ENCODE measurements at regions not wholly inside any gene's neighbourhood (a gene's known extent, or its start where the extent isn't known, plus 50 kb on each side); places are given as distances from the start of the nearest gene placed in this dataset.

- H3K4me3 ChIP-seq, result no peak overlapping the region
- DNase-seq (ENCODE audit: low spot score in 2 of 2), result no peak
- H3K27me3 ChIP-seq (ENCODE audit: low read depth), result no peaks in the 10 kb centered on the region
- in situ Hi-C loops (cut with MboI; ENCODE audit: low sequenced_read_pairs), result no loop called here
- H3K4me1 ChIP-seq, result no peaks in the 10 kb centered on the region
- H3K36me3 ChIP-seq (replicated peaks), result no peaks in the 10 kb centered on the region
- no peaks in the 10 kb centered on the region for H3K9me3 ChIP-seq
Observed at GRCh38 chr22:47270463-47271135, 508.1 kb downstream of the TBC1D22A start.

- Histone ChIP-seq H3K36me3 (replicated peaks) (no peaks in the 10 kb centered on the region), H3K27me3 (ENCODE audit: low read depth) (no peaks in the 10 kb centered on the region), H3K9me3 (no peaks in the 10 kb centered on the region), H3K4me1 (no peaks in the 10 kb centered on the region), H3K4me3 (no peak overlapping the region)
- no peak for DNase-seq (ENCODE audit: low spot score in 2 of 2)
- in situ Hi-C loops (cut with MboI; ENCODE audit: low sequenced_read_pairs), result no loop called here
Observed at GRCh38 chr22:47269516-47270088, 507.2 kb downstream of the TBC1D22A start.

- in situ Hi-C loops (cut with MboI; ENCODE audit: low sequenced_read_pairs), result no loop called here
- no peaks in the 10 kb centered on the region for H3K36me3 ChIP-seq (replicated peaks)
- no peaks in the 10 kb centered on the region for H3K4me1 ChIP-seq
- H3K9me3 ChIP-seq, result no peaks in the 10 kb centered on the region
- no peak for DNase-seq (ENCODE audit: low spot score in 2 of 2)
- no peak overlapping the region for H3K4me3 ChIP-seq
- no peaks in the 10 kb centered on the region for H3K27me3 ChIP-seq (ENCODE audit: low read depth)
Observed at GRCh38 chr22:47267513-47268282, 505.2 kb downstream of the TBC1D22A start.

- no peaks in the 10 kb centered on the region for H3K4me1 ChIP-seq
- H3K36me3 ChIP-seq (replicated peaks), result no peaks in the 10 kb centered on the region
- DNase-seq (ENCODE audit: low spot score in 2 of 2), result no peak
- H3K9me3 ChIP-seq, result no peaks in the 10 kb centered on the region
- H3K27me3 ChIP-seq (ENCODE audit: low read depth), result no peaks in the 10 kb centered on the region
- in situ Hi-C loops (cut with MboI; ENCODE audit: low sequenced_read_pairs), result no loop called here
- no peak overlapping the region for H3K4me3 ChIP-seq
Observed at GRCh38 chr22:47266329-47266728, 503.9 kb downstream of the TBC1D22A start.

- Histone ChIP-seq H3K36me3 (replicated peaks) (no peaks in the 10 kb centered on the region), H3K4me3 (no peak overlapping the region), H3K4me1 (no peaks in the 10 kb centered on the region), H3K9me3 (no peaks in the 10 kb centered on the region), H3K27me3 (ENCODE audit: low read depth) (no peaks in the 10 kb centered on the region)
- DNase-seq (ENCODE audit: low spot score in 2 of 2), result no peak
- in situ Hi-C loops (cut with MboI; ENCODE audit: low sequenced_read_pairs), result no loop called here
Observed at GRCh38 chr22:47260551-47260950, 498.1 kb downstream of the TBC1D22A start.

- Histone ChIP-seq H3K4me3 (no peak overlapping the region), H3K36me3 (replicated peaks) (no peaks in the 10 kb centered on the region), H3K9me3 (no peaks in the 10 kb centered on the region), H3K4me1 (no peaks in the 10 kb centered on the region), H3K27me3 (ENCODE audit: low read depth) (no peaks in the 10 kb centered on the region)
- in situ Hi-C loops (cut with MboI; ENCODE audit: low sequenced_read_pairs), result loop anchor here (10.0 kb wide), 1 partner anchor 65 kb away; no protein-coding TSS in a partner anchor
- no peak for DNase-seq (ENCODE audit: low spot score in 2 of 2)
Observed at GRCh38 chr22:47259990-47260389, 497.5 kb downstream of the TBC1D22A start.

- DNase-seq (ENCODE audit: low spot score in 2 of 2), result no peak
- no peaks in the 10 kb centered on the region for H3K4me1 ChIP-seq
- H3K36me3 ChIP-seq (replicated peaks), result no peaks in the 10 kb centered on the region
- H3K27me3 ChIP-seq (ENCODE audit: low read depth), result no peaks in the 10 kb centered on the region
- in situ Hi-C loops (cut with MboI; ENCODE audit: low sequenced_read_pairs), result loop anchor here (10.0 kb wide), 1 partner anchor 64 kb away; no protein-coding TSS in a partner anchor
- H3K9me3 ChIP-seq, result no peaks in the 10 kb centered on the region
- no peak overlapping the region for H3K4me3 ChIP-seq
Observed at GRCh38 chr22:47259049-47259448, 496.6 kb downstream of the TBC1D22A start.

- no peak for DNase-seq (ENCODE audit: low spot score in 2 of 2)
- no peaks in the 10 kb centered on the region for H3K9me3 ChIP-seq
Observed at GRCh38 chr22:47257976-47258375, 495.5 kb downstream of the TBC1D22A start.

GRCh38 chr22:47257566-47257965, 495.1 kb downstream of the TBC1D22A start:
- no peak for DNase-seq (ENCODE audit: low spot score in 2 of 2)
- H3K9me3 ChIP-seq, result no peaks in the 10 kb centered on the region
- no peaks in the 10 kb centered on the region for H3K36me3 ChIP-seq (replicated peaks)
- in situ Hi-C loops (cut with MboI; ENCODE audit: low sequenced_read_pairs), result loop anchor here (10.0 kb wide), 1 partner anchor 63 kb away; no protein-coding TSS in a partner anchor
- no peaks in the 10 kb centered on the region for H3K27me3 ChIP-seq (ENCODE audit: low read depth)
- H3K4me3 ChIP-seq, result no peak overlapping the region
- H3K4me1 ChIP-seq, result no peaks in the 10 kb centered on the region

More at GRCh38 chr22:47257976-47258375, 495.5 kb downstream of the TBC1D22A start:
- H3K36me3 ChIP-seq (replicated peaks), result no peaks in the 10 kb centered on the region
- H3K4me3 ChIP-seq, result no peak overlapping the region
- no peaks in the 10 kb centered on the region for H3K4me1 ChIP-seq
- H3K27me3 ChIP-seq (ENCODE audit: low read depth), result no peaks in the 10 kb centered on the region
- in situ Hi-C loops (cut with MboI; ENCODE audit: low sequenced_read_pairs), result loop anchor here (10.0 kb wide), 1 partner anchor 63 kb away; no protein-coding TSS in a partner anchor

GRCh38 chr22:47251911-47252310, 489.5 kb downstream of the TBC1D22A start:
- Histone ChIP-seq H3K36me3 (replicated peaks) (no peaks in the 10 kb centered on the region), H3K27me3 (ENCODE audit: low read depth) (no peaks in the 10 kb centered on the region), H3K4me3 (no peak overlapping the region), H3K9me3 (no peaks in the 10 kb centered on the region), H3K4me1 (no peaks in the 10 kb centered on the region)
- DNase-seq (ENCODE audit: low spot score in 2 of 2), result no peak
- in situ Hi-C loops (cut with MboI; ENCODE audit: low sequenced_read_pairs), result loop anchor here (10.0 kb wide), 1 partner anchor 57 kb away; no protein-coding TSS in a partner anchor

- no peaks in the 10 kb centered on the region for H3K4me1 ChIP-seq
- no peaks in the 10 kb centered on the region for H3K27me3 ChIP-seq (ENCODE audit: low read depth)
- in situ Hi-C loops (cut with MboI; ENCODE audit: low sequenced_read_pairs), result loop anchor here (10.0 kb wide), 1 partner anchor 56 kb away; no protein-coding TSS in a partner anchor
- H3K9me3 ChIP-seq, result no peaks in the 10 kb centered on the region
- H3K36me3 ChIP-seq (replicated peaks), result no peaks in the 10 kb centered on the region
- H3K4me3 ChIP-seq, result no peak overlapping the region
- no peak for DNase-seq (ENCODE audit: low spot score in 2 of 2)
Observed at GRCh38 chr22:47250995-47251765, 488.7 kb downstream of the TBC1D22A start.

- DNase-seq (ENCODE audit: low spot score in 2 of 2), result no peak
- in situ Hi-C loops (cut with MboI; ENCODE audit: low sequenced_read_pairs), result no loop called here
- H3K36me3 ChIP-seq (replicated peaks), result no peaks in the 10 kb centered on the region
- no peaks in the 10 kb centered on the region for H3K27me3 ChIP-seq (ENCODE audit: low read depth)
- H3K4me1 ChIP-seq, result no peaks in the 10 kb centered on the region
- no peak overlapping the region for H3K4me3 ChIP-seq
- no peaks in the 10 kb centered on the region for H3K9me3 ChIP-seq
Observed at GRCh38 chr22:47249370-47249928, 487.0 kb downstream of the TBC1D22A start.

- H3K9me3 ChIP-seq, result no peaks in the 10 kb centered on the region
- no peaks in the 10 kb centered on the region for H3K4me1 ChIP-seq
- no peaks in the 10 kb centered on the region for H3K27me3 ChIP-seq (ENCODE audit: low read depth)
- no peak for DNase-seq (ENCODE audit: low spot score in 2 of 2)
- H3K36me3 ChIP-seq (replicated peaks), result no peaks in the 10 kb centered on the region
- in situ Hi-C loops (cut with MboI; ENCODE audit: low sequenced_read_pairs), result no loop called here
- H3K4me3 ChIP-seq, result no peak overlapping the region
Observed at GRCh38 chr22:47248925-47249324, 486.5 kb downstream of the TBC1D22A start.
